HUES48 (cell line): ENCODE measurements at regions not wholly inside any gene's neighbourhood (a gene's known extent, or its start where the extent isn't known, plus 50 kb on each side); places are given as distances from the start of the nearest gene placed in this dataset.

Experiments used
- H3K27ac ChIP-seq: one replicate; pipeline ENCODE4 v1.7.0; 2013; ENCODE audit warnings: low read depth, low read length, inconsistent platforms
- H3K27me3 ChIP-seq: 2 replicates; pipeline ENCODE4 v1.6.1; 2013; ENCODE audit warnings: mild to moderate bottlenecking, low read length; ENCODE audit not compliant: control insufficient read depth, insufficient read depth
- H3K36me3 ChIP-seq: 2 replicates; pipeline ENCODE4 v1.6.1; 2013; ENCODE audit warnings: low read length; ENCODE audit not compliant: control insufficient read depth, insufficient read depth
- H3K4me1 ChIP-seq: 2 replicates; pipeline ENCODE4 v1.6.1; 2013; ENCODE audit warnings: mild to moderate bottlenecking, low read length; ENCODE audit not compliant: control insufficient read depth, insufficient read depth
- H3K4me3 ChIP-seq: 2 replicates; pipeline ENCODE4 v1.5.1; 2013; ENCODE audit warnings: mild to moderate bottlenecking, low read depth, low read length
- H3K9ac ChIP-seq: 2 replicates; pipeline ENCODE4 v1.6.1; 2013; ENCODE audit warnings: mild to moderate bottlenecking, low read depth, low read length, moderate library complexity
- H3K9me3 ChIP-seq: 2 replicates; pipeline ENCODE4 v1.6.1; 2013; ENCODE audit warnings: low read length; ENCODE audit not compliant: control insufficient read depth, insufficient read depth

DNA sequence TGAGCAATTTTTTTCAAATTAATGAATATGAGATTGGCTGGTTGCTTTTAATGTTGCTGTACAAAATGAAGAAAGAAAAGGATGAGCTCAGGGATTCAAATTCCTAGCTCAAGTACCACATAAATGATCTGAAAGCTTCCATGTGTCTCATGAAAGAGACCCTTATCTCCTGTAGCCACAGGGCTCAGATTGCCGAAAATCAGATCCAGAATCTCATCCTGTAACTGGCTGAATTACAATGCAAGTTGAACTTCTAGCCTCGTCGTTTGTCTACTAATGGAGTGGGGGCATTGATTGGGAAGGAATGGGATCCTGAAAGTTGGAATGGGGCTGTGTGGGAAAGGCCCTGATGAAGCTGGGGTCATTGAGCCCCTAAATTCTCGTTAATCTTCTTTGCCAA lies 143.4 kb upstream of the ATP6AP2 start:
- Histone ChIP-seq H3K27me3 (no peaks in the 10 kb centered on the region), H3K9me3 (peaks cover 26% of the 10 kb centered on the region)

DNA sequence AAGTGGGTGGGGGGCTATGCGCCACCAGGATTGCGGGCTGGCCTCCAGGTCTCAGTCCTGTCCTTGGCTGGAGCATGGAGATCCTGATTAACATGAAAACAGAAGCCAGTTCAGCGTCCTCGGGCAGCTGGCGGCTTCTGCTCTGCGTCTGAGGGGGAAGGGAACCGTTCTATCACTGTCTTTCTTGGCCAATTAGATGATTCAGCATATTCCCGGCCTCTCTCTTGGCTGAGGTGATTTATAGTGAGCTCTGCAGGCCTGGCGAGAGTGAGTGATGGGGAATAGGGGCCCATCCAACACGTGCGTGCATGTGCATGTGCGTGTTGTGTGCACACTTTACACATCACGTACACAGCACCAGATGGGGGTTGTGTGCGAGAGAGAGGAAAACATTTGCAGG lies 145.8 kb upstream of the ATP6AP2 start:
- Histone ChIP-seq H3K36me3 (no peaks in the 10 kb centered on the region), H3K4me3 (no peak overlapping the region), H3K27me3 (no peaks in the 10 kb centered on the region), H3K4me1 (peaks cover 13% of the 10 kb centered on the region), H3K9ac (no peak overlapping the region), H3K27ac (no peak overlapping the region), H3K9me3 (peaks cover 25% of the 10 kb centered on the region)

More for the DNA sequence above, 143.4 kb upstream of the ATP6AP2 start:
- Histone ChIP-seq H3K9ac (no peak overlapping the region), H3K36me3 (no peaks in the 10 kb centered on the region), H3K4me1 (peaks cover 13% of the 10 kb centered on the region), H3K27ac (no peak overlapping the region), H3K4me3 (no peak overlapping the region)

DNA sequence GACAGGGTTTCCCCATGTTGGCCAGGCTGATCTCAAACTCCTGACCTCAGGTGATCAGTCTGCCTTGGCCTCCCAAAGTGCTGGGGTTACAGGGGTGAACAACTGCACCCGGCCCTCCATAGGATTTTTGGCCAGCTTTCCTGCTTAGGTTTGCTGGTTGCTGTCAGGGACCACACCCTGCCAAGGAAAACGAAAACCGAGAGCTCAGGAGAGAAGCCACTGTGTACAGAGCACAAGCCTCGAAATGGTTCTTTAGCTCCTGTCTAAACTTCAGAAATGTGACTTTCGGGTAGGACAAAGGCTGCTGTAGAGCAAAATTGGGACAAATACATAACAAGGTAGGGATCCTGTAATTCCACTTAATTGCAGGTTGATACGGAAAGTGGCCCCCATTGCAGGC lies 146.3 kb upstream of the ATP6AP2 start:
- Histone ChIP-seq H3K36me3 (no peaks in the 10 kb centered on the region), H3K9ac (no peak overlapping the region), H3K27me3 (no peaks in the 10 kb centered on the region), H3K27ac (no peak overlapping the region), H3K4me3 (no peak overlapping the region), H3K9me3 (peaks cover 27% of the 10 kb centered on the region), H3K4me1 (peaks cover 13% of the 10 kb centered on the region)

DNA sequence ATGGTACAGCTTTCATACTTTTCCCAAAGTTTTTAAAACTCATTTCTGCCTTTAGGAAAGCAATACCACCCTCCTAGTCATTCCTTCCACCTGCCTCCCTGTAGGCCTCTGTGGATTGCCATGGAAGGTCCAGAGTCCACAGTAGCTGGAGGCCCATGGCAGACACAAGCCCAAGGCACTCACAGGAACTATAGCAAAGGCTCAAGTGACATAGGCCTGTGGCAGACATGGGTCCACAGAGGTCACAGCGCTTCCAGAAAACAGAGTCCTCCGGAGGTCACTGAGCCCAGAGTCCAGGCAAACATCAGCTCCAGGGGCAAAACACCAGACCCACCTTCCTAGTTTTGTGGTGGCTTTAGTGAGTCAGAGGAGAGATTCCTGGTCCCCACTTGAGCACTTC lies 147.6 kb upstream of the ATP6AP2 start:
- no peak overlapping the region for H3K27ac ChIP-seq
- H3K4me1 ChIP-seq: peaks cover 13% of the 10 kb centered on the region
- H3K4me3 ChIP-seq: no peak overlapping the region
- no peaks in the 10 kb centered on the region for H3K36me3 ChIP-seq
- H3K9me3 ChIP-seq: peaks cover 34% of the 10 kb centered on the region
- no peak overlapping the region for H3K9ac ChIP-seq
- H3K27me3 ChIP-seq: no peaks in the 10 kb centered on the region

DNA sequence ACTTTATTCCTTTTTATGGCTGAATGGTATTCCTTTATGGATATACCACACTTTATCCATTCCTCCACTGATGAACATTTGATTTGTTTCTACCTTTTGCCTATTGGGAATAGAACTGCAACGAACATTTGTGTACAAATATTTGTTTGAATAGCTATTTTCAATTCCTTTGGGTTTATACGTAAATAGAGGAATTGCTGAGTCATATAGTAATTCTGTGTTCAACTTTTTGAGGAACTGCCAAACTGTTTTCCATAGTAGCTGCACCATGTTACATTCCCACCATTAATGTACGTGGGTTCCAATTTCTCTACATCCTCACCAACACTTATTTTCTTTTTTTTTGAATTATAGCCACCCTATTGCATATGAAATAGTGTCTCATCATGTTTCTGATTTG lies 156.5 kb upstream of the ATP6AP2 start:
- Histone ChIP-seq H3K27ac (no peak overlapping the region), H3K36me3 (no peaks in the 10 kb centered on the region), H3K4me3 (no peak overlapping the region), H3K9me3 (peaks cover 40% of the 10 kb centered on the region), H3K27me3 (no peaks in the 10 kb centered on the region), H3K9ac (no peak overlapping the region), H3K4me1 (no peaks in the 10 kb centered on the region)

DNA sequence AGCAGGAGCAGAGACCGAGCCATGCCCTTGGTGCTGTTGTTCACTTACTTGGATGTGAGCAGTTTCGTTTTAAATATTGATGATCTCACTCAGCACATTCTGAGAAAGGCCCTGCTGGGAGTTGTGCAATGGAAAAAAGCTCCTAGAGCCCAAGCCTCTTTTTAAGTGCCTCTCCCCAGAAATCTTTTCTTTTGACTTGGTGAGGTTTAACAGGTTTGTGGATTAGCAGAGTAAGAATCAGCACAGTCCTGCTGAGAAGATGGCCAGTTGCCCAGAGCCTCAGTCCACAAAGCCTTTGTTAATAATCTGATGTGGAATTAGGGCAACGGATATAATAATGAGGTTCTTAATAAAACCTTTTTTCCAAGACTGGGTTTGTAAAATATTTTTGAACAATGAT lies 157.5 kb upstream of the ATP6AP2 start:
- Histone ChIP-seq H3K27ac (no peak overlapping the region), H3K4me1 (no peaks in the 10 kb centered on the region), H3K4me3 (no peak overlapping the region), H3K9ac (no peak overlapping the region), H3K9me3 (peaks cover 45% of the 10 kb centered on the region), H3K27me3 (no peaks in the 10 kb centered on the region), H3K36me3 (no peaks in the 10 kb centered on the region)

DNA sequence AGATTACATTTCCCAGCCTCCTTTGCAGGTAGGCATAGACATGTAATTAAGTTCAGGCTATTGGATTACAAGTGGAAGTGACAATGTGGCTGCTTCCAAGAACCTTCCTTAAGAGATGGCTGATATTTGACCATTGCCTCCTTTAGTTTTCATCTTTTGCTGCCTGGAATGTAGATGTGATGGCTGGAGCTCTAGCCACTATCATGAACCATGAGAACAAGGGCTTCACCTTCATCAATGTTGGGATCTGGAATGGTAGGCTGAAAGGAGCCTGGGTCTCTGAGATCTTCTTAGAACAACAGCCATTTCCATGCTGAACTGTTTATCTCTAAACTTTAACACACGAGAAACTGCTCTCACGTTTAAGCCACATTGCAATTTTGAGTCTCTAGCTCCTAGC lies 158.7 kb upstream of the ATP6AP2 start:
- no peak overlapping the region for H3K9ac ChIP-seq
- no peaks in the 10 kb centered on the region for H3K36me3 ChIP-seq
- H3K27ac ChIP-seq: no peak overlapping the region
- no peaks in the 10 kb centered on the region for H3K4me1 ChIP-seq
- no peak overlapping the region for H3K4me3 ChIP-seq
- H3K9me3 ChIP-seq: peaks cover 39% of the 10 kb centered on the region
- H3K27me3 ChIP-seq: no peaks in the 10 kb centered on the region

DNA sequence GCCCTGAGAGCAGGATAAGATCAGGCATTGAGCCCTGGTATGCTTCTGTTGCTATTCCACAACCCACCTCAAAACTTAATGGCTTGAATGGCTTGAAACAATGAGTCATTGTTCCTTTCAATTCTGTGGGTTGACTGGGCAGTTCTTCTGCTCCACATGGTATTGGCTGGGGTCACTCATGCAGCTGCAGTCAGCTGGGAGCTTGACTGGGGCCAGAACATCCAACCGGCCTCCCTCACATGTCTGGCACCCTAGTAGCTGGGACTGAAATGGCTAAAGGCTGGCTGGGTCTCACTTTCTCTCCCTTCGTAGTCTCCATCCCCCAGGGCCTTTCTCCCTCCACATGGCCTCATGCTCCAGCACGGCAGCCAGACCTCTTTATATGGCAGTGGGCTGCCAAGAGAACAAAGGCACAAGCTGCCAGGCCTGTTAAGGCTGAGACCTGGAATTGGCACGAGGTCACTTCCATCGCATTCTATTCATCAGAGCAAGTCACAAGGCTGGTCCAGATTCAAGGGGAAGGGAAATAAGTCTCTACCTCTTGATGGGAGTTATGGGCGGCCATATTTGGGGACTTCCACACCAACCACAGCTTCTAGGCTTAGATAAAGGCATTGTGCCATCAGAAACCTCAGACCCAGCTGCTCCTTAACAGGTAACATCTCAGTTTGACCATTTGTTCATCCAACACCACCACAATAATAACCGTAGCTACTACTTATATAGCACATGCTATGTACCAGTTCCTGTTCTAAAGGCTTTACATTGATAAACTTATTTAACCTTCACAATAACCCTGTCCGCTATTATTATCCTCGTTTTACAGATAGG lies 159.7 kb upstream of the ATP6AP2 start:
- no peaks in the 10 kb centered on the region for H3K36me3 ChIP-seq
- no peak overlapping the region for H3K9ac ChIP-seq
- no peak overlapping the region for H3K4me3 ChIP-seq
- H3K27me3 ChIP-seq: no peaks in the 10 kb centered on the region
- peaks cover 35% of the 10 kb centered on the region for H3K9me3 ChIP-seq
- no peaks in the 10 kb centered on the region for H3K4me1 ChIP-seq
- no peak overlapping the region for H3K27ac ChIP-seq

DNA sequence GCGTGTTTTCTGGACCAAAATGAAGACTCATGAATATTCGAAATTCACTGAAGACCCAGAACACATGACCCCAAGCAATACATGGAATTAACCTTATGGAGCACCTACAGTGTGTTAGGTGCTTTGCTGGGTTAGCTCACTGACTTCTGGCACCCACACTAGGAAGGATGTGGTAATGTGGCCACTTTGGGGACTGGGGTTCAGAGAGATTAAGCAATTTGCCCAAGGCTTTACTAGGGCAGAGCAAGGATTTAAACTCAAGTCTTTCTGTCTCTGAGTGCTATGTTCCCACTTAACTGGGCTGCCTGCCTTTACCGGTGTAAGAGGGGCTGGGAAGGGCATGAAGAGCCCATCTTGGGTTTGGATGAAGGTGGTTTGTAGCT lies 162.0 kb upstream of the ATP6AP2 start:
- H3K27ac ChIP-seq: no peak overlapping the region
- H3K4me3 ChIP-seq: no peak overlapping the region
- H3K27me3 ChIP-seq: no peaks in the 10 kb centered on the region
- H3K9me3 ChIP-seq: peaks cover 26% of the 10 kb centered on the region
- H3K4me1 ChIP-seq: no peaks in the 10 kb centered on the region; the same call in 1 of the 2 replicates
- H3K9ac ChIP-seq: no peak overlapping the region
- H3K36me3 ChIP-seq: no peaks in the 10 kb centered on the region

DNA sequence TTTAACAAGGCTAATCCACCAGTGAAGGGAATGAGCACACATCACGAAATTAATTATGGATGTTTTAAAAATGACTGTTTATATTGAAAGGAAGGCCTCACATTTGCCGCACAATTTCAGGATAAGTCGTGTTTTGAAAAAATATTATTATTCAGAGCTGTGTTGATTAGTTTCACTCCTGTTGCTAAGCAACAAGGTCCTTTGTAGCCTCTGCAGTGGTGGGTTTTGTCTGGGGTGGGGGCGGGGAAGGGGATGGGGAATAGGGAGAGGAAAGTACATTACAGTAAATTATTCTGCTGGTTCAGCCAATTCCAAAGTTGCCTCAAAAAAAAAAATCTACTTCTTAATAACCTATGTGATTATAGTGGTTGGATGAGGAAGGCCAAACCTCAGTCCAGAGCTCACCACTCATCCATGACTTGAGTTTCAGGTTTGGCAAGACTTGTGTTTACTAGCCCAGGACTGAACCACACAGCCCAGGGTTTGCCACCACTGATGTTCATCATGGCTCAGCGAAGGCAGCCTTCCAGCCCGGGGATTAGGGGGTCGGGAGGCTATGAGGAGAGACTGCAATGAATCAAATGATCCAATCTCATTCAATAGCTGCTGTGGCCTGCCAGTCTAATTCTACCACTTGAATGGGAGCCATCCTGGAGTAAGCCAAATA lies 162.5 kb upstream of the ATP6AP2 start:
- no peaks in the 10 kb centered on the region; the same call in 1 of the 2 replicates for H3K4me1 ChIP-seq
- no peaks in the 10 kb centered on the region for H3K36me3 ChIP-seq
- no peak overlapping the region for H3K9ac ChIP-seq
- no peak overlapping the region for H3K4me3 ChIP-seq
- H3K27ac ChIP-seq: no peak overlapping the region
- no peaks in the 10 kb centered on the region for H3K27me3 ChIP-seq
- H3K9me3 ChIP-seq: peaks cover 23% of the 10 kb centered on the region; the same call in 1 of the 2 replicates

DNA sequence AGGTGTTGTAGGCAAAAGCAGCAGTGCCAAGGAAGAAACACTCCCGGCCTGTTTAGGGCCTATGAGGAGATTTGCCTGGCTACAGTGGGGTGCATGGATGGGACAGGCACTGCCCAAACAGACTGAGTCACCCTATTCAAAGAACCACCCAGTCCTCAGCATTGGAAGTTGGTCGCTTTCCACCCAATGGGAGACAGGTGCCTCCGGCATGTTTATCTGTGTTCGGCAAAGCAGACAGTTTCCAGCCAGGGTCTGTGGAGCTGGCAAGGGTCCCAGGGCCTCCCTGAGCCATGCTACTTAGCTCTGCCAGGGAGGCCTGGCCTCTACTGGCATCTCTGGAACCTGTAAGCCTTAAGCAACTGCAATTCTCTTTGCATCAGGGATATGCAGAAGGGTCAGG lies 165.1 kb upstream of the ATP6AP2 start:
- no peak overlapping the region for H3K27ac ChIP-seq
- no peaks in the 10 kb centered on the region for H3K27me3 ChIP-seq
- H3K36me3 ChIP-seq: no peaks in the 10 kb centered on the region
- H3K9me3 ChIP-seq: peaks cover 18% of the 10 kb centered on the region; the same call in 1 of the 2 replicates
- no peak overlapping the region for H3K4me3 ChIP-seq
- H3K4me1 ChIP-seq: no peaks in the 10 kb centered on the region; the same call in 1 of the 2 replicates
- H3K9ac ChIP-seq: no peak overlapping the region
